HG03469 (cell line): ENCODE measurements at regions not wholly inside any gene's neighbourhood (a gene's known extent, or its start where the extent isn't known, plus 50 kb on each side); places are given as distances from the start of the nearest gene placed in this dataset.

Experiments
- ATAC-seq: cut with Tn5 transposase; IDR thresholded peaks from one replicate; pipeline ENCODE4 v1.9.1; 2021; ENCODE audit warnings: mild to moderate bottlenecking, moderate library complexity, moderate number of reproducible peaks; ENCODE audit not compliant: unreplicated experiment

GRCh38 chr10:3493621-3494020 lies 291.4 kb downstream of the KLF6 start:
- no peak for ATAC-seq

GRCh38 chr10:3491571-3491970 lies 293.4 kb downstream of the KLF6 start:
- ATAC-seq: no peak

GRCh38 chr10:3487228-3487627 lies 297.8 kb downstream of the KLF6 start:
- no peak for ATAC-seq

GRCh38 chr10:3486346-3487065 lies 298.5 kb downstream of the KLF6 start:
- no peak for ATAC-seq

- ATAC-seq: peak; percentile 44
These were observed 299.8 kb downstream of the KLF6 start for GRCh38 chr10:3485057-3485686.

GRCh38 chr10:3484306-3485056 lies 300.5 kb downstream of the KLF6 start:
- ATAC-seq: peak; percentile 72

- no peak for ATAC-seq
These were observed 302.6 kb downstream of the KLF6 start for GRCh38 chr10:3482200-3482993.

- no peak for ATAC-seq
These were observed 303.5 kb downstream of the KLF6 start for GRCh38 chr10:3481496-3481895.

GRCh38 chr10:3480990-3481315 lies 304.1 kb downstream of the KLF6 start:
- no peak for ATAC-seq

- no peak for ATAC-seq
These were observed 304.6 kb downstream of the KLF6 start for GRCh38 chr10:3480281-3480989.

- ATAC-seq: no peak
These were observed 306.2 kb upstream of the PITRM1 start for GRCh38 chr10:3478632-3479240.

- ATAC-seq: peak; percentile 47
These were observed 305.6 kb upstream of the PITRM1 start for GRCh38 chr10:3478153-3478552.

- peak; percentile 53 for ATAC-seq
These were observed 305.1 kb upstream of the PITRM1 start for GRCh38 chr10:3477683-3478082.

GRCh38 chr10:3476640-3477448 lies 304.3 kb upstream of the PITRM1 start:
- ATAC-seq: no peak

GRCh38 chr10:3476186-3476585 lies 303.6 kb upstream of the PITRM1 start:
- no peak for ATAC-seq

GRCh38 chr10:3475367-3475766 lies 302.8 kb upstream of the PITRM1 start:
- no peak for ATAC-seq

GRCh38 chr10:3474266-3474665 lies 301.7 kb upstream of the PITRM1 start:
- no peak for ATAC-seq

- no peak for ATAC-seq
These were observed 300.7 kb upstream of the PITRM1 start for GRCh38 chr10:3473271-3473670.

- no peak for ATAC-seq
These were observed 299.9 kb upstream of the PITRM1 start for GRCh38 chr10:3472287-3473051.
